GM21529 (cell line): ENCODE measurements at regions not wholly inside any gene's neighbourhood (a gene's known extent, or its start where the extent isn't known, plus 50 kb on each side); places are given as distances from the start of the nearest gene placed in this dataset.

Source experiments
- ATAC-seq: cut with Tn5 transposase; IDR thresholded peaks from one replicate; pipeline ENCODE4 v1.9.1; 2021; ENCODE audit not compliant: unreplicated experiment

GRCh38 chr4:45647823-45648222, 476.0 kb downstream of the GABRG1 start:
- ATAC-seq: no peak

- ATAC-seq: no peak
These were observed 476.8 kb downstream of the GABRG1 start for GRCh38 chr4:45646885-45647590.

DNA sequence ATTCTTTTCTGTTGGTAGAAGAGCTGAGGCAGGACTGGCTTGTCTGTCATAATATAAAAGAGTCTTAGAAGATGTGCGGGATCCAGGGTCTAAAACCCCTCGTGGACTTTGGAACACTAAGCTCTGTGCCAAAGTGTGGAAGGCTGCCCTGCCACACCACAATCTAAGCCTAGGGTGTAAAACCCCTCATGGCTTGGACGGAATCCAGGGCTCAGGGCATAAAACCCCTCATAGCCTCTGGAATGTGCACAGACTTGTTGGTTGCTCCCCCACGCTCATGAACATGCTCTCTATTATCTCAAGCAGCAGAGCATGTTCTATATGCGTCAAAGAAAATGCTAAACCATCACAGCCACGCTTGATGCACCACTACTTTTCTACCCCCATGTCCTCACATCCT, 483.6 kb downstream of the GABRG1 start:
- no peak for ATAC-seq

DNA sequence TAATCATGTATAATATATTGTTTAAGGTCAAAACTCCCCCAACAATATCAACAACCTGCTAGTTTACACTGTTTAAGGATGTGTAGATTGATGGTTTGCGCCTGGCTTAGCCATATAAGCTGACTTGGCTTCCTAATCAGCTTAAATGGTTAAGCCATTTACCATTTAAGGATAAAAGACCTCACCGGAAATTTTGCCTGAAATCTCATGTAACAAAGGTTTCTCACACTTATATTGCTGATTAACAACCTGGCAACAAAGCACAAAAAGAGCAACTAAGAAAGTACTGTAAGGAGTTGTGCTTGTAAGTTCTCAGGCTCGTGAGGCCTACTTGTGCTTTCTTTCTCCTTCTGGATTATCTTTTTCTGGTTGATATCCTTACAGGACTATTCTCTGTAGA, 485.2 kb downstream of the GABRG1 start:
- ATAC-seq: no peak

DNA sequence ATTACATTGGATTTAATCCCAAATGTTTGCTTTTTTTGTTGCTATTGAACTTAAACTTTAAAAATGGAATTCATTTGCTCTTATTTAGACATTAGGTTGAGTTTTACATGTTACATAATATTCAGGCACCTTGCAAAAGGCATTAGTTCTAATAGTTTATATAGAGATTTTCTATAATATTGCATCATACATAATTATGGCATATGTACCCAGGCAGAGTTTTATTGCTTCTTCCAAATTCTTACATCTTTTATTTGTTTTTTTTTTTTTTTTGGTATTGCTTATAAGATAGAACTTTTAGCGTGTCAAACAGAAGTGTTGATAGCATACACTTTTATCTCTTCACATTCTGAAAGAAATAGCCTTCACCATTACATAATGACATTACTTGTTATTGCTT, 487.7 kb downstream of the GABRG1 start:
- ATAC-seq: no peak

DNA sequence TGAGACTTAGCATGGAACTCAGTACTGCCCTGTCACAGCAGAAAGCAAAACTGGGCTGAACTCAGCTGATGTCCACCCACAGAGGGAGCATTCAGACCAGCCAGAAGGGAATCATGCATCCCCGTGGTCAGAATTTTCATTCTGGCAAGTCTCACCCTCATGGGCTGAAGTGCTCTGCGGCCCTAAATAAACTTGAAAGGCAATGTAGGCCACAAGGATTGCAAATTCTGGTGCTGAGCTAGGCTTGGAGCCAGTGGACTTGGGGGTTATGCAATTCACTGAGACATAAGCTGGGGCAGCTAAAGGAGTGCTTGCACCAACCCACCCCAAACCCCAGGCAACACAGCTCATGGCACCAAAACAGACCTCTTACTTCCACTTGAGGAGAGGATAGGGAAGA, 494.1 kb downstream of the GABRG1 start:
- no peak for ATAC-seq

DNA sequence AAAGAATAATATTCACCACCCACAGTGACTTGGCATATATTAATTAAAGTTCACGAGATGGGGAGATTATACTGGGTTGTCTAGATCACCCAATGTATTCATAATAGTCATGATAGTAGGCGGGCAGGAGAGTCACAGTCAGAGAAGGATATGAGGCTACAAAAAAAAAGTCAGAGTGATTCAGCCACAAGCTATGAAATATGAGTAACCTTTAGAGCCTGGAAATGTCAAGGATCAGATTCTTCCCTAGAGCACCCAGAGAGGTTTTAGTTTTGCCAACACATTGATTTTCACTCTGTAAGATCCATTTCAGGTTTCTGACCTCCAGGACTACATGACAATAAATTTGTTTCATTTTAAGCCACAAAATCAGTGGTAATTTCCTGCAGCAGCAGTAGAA, 501.9 kb downstream of the GABRG1 start:
- ATAC-seq: no peak

DNA sequence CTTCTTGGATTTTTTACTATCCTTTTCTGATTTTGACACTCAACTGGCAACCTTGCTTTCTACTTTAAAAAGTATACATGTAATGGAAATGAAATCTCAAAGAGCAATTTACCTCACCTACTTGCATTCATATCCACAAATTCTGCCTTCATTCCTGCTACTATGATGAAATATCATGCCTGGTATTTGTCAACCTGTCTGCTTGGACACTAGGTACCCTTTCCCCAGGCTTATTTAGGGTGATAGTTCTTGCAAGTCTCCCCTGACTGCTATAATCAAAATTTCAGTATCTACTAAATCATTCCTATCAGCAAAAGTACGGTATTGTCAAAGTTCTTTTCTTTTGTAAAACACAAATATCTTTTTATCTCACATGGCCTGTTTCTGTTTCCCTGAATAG, 503.0 kb downstream of the GABRG1 start:
- ATAC-seq: no peak

DNA sequence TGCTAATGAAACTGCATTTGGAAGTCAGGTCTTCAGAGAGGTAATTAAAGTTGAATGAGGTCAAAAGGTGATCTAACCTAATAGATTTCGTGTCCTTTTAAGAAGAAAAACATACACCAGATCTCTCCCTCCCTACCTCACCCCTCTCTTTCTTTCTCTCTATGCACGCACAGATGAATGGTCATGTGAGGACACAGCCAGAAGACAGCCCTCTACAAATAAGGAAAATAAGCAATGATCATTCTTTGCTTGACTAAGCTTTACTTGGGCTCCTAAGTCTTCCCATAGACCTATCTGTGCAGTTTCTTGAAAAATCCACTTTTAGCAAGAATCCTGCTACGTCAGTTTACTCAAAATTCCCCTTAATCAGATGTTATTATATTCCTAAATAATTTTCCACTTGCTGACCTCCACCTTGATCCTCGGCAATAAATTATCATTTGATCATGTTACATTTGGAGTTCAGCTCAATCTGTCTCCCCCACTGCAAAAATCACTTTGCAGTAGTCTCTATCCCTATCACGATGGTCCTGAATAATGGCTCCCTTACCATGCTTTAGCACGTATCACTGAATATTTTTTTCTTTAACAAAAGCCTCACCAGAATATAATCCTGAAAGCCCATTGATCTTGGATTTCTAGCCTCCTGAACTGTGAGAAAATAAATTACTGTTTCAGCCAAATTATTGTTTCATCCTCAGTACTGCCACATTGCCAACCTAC, 527.3 kb downstream of the GABRG1 start:
- ATAC-seq: no peak

DNA sequence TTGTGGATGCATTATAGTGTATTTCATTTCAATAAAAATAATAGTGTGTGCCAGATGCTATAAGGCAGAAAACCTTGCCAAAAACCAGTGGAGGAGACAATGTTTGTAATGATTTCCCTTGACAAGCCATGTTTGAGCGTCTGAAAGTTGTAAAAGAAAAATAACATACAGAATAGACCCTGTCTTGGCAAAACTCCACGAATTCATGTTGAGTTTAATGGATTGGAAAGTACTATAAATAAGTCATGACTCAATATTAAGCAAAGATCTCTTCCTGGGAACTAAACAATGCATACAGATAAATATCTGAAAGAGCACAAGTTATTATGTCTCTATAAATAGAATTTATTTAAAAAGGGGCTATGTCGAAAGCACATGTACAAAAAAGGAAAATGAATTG, 543.5 kb downstream of the GABRG1 start:
- no peak for ATAC-seq

GRCh38 chr4:45578874-45579273, 545.0 kb downstream of the GABRG1 start:
- no peak for ATAC-seq

GRCh38 chr4:45576275-45576674, 547.6 kb downstream of the GABRG1 start:
- ATAC-seq: no peak

DNA sequence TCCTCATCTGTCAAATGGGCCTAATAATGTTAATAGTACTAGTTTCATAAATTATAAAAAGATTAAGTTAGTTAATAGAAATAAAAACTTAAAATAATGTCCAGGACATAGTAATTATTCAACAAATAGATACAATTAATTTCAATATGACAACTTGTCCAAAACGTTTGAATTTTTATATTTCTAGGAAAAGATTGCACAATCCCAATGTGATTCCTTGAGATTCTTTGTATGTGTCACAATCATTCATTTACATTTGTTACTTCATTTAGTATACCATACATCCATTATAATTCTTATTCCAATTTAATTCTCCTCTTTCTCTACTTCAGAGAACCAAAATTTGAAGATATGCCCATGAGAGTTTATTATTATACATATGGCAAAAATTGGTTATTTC, 554.2 kb downstream of the GABRG1 start:
- no peak for ATAC-seq

DNA sequence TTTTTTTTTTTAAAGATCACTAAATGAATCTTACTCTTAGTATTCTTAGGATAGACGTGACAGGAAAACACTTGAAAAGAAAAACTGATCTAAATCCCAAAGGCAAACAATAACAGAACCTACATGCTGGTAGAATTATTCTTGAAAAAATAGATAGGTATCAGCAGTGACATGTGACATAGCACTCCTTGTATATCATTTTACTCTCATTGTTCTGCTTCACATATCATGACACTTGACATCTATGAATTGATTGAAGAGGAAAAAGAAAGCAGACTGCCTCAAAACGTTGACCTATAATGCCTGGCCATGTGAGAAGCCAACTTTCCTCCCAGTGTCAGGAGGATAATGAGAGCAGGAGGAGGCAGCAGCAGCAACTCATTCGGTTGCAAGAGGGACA, 555.2 kb downstream of the GABRG1 start:
- ATAC-seq: no peak

GRCh38 chr4:45566896-45567603, 556.8 kb downstream of the GABRG1 start:
- no peak for ATAC-seq

DNA sequence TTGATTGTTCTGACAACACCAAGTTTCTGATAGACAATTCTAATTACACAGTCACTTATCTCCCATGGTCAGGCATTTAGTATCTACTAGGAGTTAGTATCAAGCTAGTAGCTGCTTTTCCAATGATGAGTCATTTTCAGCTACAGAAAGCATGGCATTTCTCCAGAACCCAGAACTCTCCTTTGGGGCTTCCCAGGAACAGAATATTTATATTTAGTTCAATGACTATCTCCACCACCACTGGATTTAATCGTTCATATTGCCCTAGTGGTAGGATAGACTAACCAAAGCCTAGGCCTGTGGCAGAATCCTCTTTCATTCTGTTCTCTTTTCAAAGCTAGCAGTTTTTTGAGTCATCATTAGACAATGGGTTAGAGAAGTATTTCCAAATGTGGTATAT, 569.4 kb downstream of the GABRG1 start:
- no peak for ATAC-seq

DNA sequence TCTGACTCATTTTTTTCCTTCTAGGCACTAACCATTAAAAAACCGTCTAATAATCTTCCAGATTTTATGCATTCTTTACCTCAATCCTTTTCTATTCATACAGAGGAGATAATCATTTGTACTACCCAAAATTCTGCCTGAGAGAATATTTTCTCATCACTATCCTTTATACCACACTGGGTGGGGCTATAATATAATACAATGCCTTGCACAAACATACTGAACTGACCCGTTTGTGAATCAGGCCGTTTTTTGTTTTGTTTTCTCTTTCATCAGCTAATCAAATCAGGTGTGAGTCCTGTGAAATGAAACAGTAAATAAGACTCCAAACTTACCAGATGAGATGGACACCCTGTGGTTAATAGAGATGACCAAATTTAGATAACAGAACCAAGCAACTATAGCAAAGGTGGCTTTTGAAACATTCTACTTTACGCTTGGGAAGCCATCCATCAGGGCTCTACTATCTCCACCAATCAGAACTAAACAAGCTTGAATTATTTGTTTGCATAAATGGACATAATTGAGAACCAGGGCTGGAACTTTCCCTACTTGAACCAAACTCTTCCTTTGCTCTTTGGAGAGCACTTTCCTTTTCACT, 573.0 kb downstream of the GABRG1 start:
- no peak for ATAC-seq

- no peak for ATAC-seq
These were observed 584.6 kb downstream of the GABRG1 start for GRCh38 chr4:45539142-45539814.

DNA sequence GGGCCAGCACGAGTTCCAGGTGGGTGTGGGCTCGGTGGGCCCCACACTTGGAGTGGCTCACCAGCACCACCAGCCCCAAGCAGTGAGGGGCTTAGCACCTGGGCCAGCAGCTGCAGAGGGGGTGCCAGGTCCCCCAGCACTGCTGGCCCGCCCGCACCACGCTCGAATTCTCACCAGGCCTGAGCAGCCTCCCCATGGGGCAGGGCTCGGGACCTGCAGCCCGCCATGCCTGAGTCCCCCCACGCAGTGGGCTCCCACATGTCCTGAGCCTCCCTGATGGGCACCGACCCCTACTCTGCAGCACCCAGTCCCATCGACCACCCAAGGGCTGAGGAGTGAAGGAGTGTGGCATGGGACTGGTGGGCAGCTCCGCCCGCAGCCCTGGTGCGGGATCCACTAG, 593.4 kb downstream of the GABRG1 start:
- no peak for ATAC-seq

DNA sequence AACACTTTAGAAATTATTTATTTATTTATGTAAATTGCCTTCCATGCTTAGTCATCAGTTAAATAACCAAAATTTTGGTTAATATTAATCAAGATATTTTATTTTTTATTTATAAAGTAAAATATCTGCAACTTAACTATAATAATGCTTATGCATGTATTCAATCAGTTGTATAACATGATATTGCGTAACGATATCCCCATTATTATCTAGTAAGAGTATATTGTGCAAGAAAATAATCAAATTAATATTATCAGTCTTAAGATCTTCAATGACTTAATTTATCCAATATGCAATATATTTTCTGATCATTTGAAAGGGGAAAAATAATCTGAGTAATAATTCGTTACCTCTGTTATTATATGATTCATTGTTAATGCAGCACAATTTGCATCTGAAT, 596.7 kb downstream of the GABRG1 start:
- ATAC-seq: no peak

DNA sequence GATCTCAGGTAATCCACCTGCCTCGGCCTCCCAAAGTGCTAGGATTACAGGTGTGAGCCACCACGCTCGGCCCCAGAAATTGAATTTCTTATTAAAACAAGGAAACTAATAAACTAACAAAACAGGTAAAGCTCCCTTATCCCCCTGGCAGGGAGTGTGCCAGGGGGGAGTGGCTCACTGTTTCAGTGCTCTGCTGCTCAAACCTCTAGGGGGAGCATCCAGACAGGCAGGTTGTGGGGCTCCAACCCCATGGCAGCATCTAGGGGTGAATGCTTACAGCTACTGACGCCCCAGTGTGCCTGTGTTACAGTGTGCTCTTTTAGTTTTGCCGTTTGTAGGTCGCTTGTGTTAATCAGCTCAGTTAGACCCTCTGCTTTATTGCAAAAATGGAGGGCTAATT, 605.0 kb downstream of the GABRG1 start:
- ATAC-seq: no peak
